ENCODE measurements at regions not wholly inside any gene's neighbourhood (a gene's known extent, or its start where the extent isn't known, plus 50 kb on each side); places are given as distances from the start of the nearest gene placed in this dataset.

DNA sequence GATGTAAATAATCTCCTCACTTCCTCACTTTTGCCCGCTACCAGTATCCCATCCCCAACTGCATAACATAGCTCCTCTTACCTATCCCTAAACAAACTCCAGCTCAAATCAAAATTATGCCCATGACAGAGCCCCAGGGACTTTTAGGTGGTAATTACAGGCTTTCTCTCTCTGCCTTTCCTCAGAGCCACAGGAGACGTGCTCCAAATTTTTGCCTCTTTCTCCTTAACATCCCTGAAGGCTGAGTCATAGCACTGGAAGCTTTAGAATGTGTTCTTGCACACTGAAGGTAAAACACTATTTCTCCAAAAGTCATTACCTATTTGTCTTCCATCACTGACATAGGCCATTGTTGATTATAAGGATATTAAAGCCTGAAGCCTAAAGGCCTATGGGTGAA is 263.5 kb upstream of the PLD5 start:
- H3K27me3 ChIP-seq (replicated peaks in 1 of 4; ENCODE audit: control insufficient read depth in 3 of 4, extremely low read depth in 1 of 4, insufficient read depth in 3 of 4, low read length in 3 of 4): no peaks in the 10 kb centered on the region
- H3K56ac ChIP-seq (replicated peaks; ENCODE audit: insufficient read length, low read depth, low read length): no peak overlapping the region
- H3K36me3 ChIP-seq (ENCODE audit: control insufficient read depth in 2 of 4, insufficient read depth in 4 of 4, low read length in 3 of 4): no peaks in the 10 kb centered on the region
- H4K5ac ChIP-seq (ENCODE audit: insufficient read length, low read depth, low read length): no peak overlapping the region
- DNase-seq (ENCODE audit: low read depth in 1 of 2, low spot score in 2 of 2): peak in 1 of 2 experiments; percentile 15
- no peak overlapping the region for H3K23ac ChIP-seq (ENCODE audit: insufficient read length)
- no peaks in the 10 kb centered on the region for H3K79me1 ChIP-seq (ENCODE audit: low read depth, low read length)
- no peak overlapping the region for H2BK15ac ChIP-seq (ENCODE audit: low read length)
- FAIRE-seq: no peak
- no peak overlapping the region for H4K91ac ChIP-seq (replicated peaks; ENCODE audit: insufficient read length, low read length)
- no peak overlapping the region for H3K4me2 ChIP-seq (ENCODE audit: insufficient read depth in 1 of 2, low read depth in 2 of 2, low read length in 2 of 2)
- H3K14ac ChIP-seq (ENCODE audit: insufficient read length): no peak overlapping the region
- no peak overlapping the region for H3K27ac ChIP-seq (ENCODE audit: low read depth, low read length)
- H3K9ac ChIP-seq (replicated peaks in 1 of 4; ENCODE audit: extremely low read depth in 1 of 4, low read depth in 3 of 4, low read length in 3 of 4): no peak overlapping the region
- H2BK5ac ChIP-seq (ENCODE audit: low read depth, low read length): no peak overlapping the region
- WGBS, 2 experiments (ENCODE audit: extremely low coverage in 1 of 2, insufficient coverage in 1 of 2, insufficient read length in 1 of 2, insufficient replicate concordance in 2 of 2, low coverage in 1 of 2, low lambda C conversion rate in 2 of 2, missing lambda C conversion rate in 1 of 2): 77% methylated on average over 2 of the region's 2 CpGs; no CpG with 5 or more reads in 1 of the 2 experiments
- no peaks in the 10 kb centered on the region; the same call in 1 of the 2 replicates for H3K23me2 ChIP-seq (ENCODE audit: low read depth, low read length)
- no peak overlapping the region for H3K4ac ChIP-seq (replicated peaks; ENCODE audit: insufficient read length, low read depth, low read length)
- TF ChIP-seq CBX5 (IDR thresholded peaks at IDR 0.05; ENCODE audit: low read depth, low read length) (no peak), JUND (IDR thresholded peaks at IDR 0.05; ENCODE audit: low read length) (peak; percentile 71; the same call in 1 of the 2 replicates), SP4 (IDR thresholded peaks at IDR 0.05; ENCODE audit: low read length) (no peak), TCF12 (IDR thresholded peaks at IDR 0.05; ENCODE audit: low read depth, low read length) (no peak), NANOG (IDR thresholded peaks at IDR 0.05; ENCODE audit: insufficient read depth, low read depth, low read length, poor library complexity, severe bottlenecking) (no peak)
- H2BK20ac ChIP-seq (ENCODE audit: low read length): no peak overlapping the region
- H2BK12ac ChIP-seq (ENCODE audit: low read depth, low read length): no peak overlapping the region
- H4K20me1 ChIP-seq (replicated peaks in 1 of 2; ENCODE audit: control insufficient read depth in 1 of 2, insufficient read depth in 2 of 2, low read length in 2 of 2): no peaks in the 10 kb centered on the region
- no peak overlapping the region for H3K18ac ChIP-seq (ENCODE audit: extremely low read depth, low read length)
- ChIA-PET POLR2A (ENCODE audit: partially characterized antibody) (no interaction called here), CTCF (ENCODE audit: partially characterized antibody) (interaction anchor here (2.0 kb wide), 1 partner anchor 13 kb away, joined by 5 read pairs; no protein-coding TSS in a partner anchor)
- H3K4me1 ChIP-seq (replicated peaks in 1 of 4; ENCODE audit: control insufficient read depth in 3 of 4, insufficient read depth in 4 of 4, low read length in 3 of 4): no peaks in the 10 kb centered on the region
- H3K79me2 ChIP-seq (ENCODE audit: control insufficient read depth in 1 of 2, insufficient read depth in 2 of 2, low read length in 2 of 2): no peaks in the 10 kb centered on the region
- no peak overlapping the region for H2AK5ac ChIP-seq (ENCODE audit: low read depth, low read length)
- no peak overlapping the region for H3K4me3 ChIP-seq (ENCODE audit: extremely low read depth in 1 of 4, insufficient read depth in 2 of 4, low read depth in 3 of 4, low read length in 4 of 4)
- no peak overlapping the region for H2AFZ ChIP-seq (ENCODE audit: low read length)
- no peak overlapping the region for H2BK120ac ChIP-seq (replicated peaks; ENCODE audit: low read depth, low read length)
- no peaks in the 10 kb centered on the region for H3K9me3 ChIP-seq (ENCODE audit: insufficient read depth in 2 of 2, low read depth in 1 of 2, low read length in 1 of 2)
- H4K8ac ChIP-seq (ENCODE audit: extremely low read depth, insufficient read depth, low read length): no peak overlapping the region
